GM21825 (cell line): ENCODE measurements at regions not wholly inside any gene's neighbourhood (a gene's known extent, or its start where the extent isn't known, plus 50 kb on each side); places are given as distances from the start of the nearest gene placed in this dataset.

Experiments used
- ATAC-seq: cut with Tn5 transposase; IDR thresholded peaks from one replicate; pipeline ENCODE4 v1.9.1; 2021; ENCODE audit warnings: mild to moderate bottlenecking, moderate library complexity; ENCODE audit not compliant: unreplicated experiment

GRCh38 chr2:220451438-220451837 lies 824.0 kb downstream of the SLC4A3 start:
- ATAC-seq = no peak

GRCh38 chr2:220452561-220452960 lies 825.1 kb downstream of the SLC4A3 start:
- no peak for ATAC-seq

GRCh38 chr2:220455351-220455990 lies 828.0 kb downstream of the SLC4A3 start:
- no peak for ATAC-seq

- no peak for ATAC-seq
Measured at GRCh38 chr2:220458051-220458450, 830.6 kb downstream of the SLC4A3 start.

- no peak for ATAC-seq
Measured at GRCh38 chr2:220460257-220460985, 833.0 kb downstream of the SLC4A3 start.

- no peak for ATAC-seq
Measured at GRCh38 chr2:220463876-220464275, 836.4 kb downstream of the SLC4A3 start.

- ATAC-seq = no peak
Measured at GRCh38 chr2:220465700-220466099, 838.3 kb downstream of the SLC4A3 start.

GRCh38 chr2:220466251-220466691 lies 838.8 kb downstream of the SLC4A3 start:
- no peak for ATAC-seq

GRCh38 chr2:220469201-220469600 lies 841.8 kb downstream of the SLC4A3 start:
- ATAC-seq = no peak

GRCh38 chr2:220473611-220474010 lies 846.2 kb downstream of the SLC4A3 start:
- ATAC-seq = no peak

GRCh38 chr2:220476877-220477276 lies 849.4 kb downstream of the SLC4A3 start:
- ATAC-seq = no peak

GRCh38 chr2:220478305-220479058 lies 851.1 kb downstream of the SLC4A3 start:
- no peak for ATAC-seq

GRCh38 chr2:220482716-220483115 lies 855.3 kb downstream of the SLC4A3 start:
- ATAC-seq = no peak

GRCh38 chr2:220489121-220489520 lies 861.7 kb downstream of the SLC4A3 start:
- ATAC-seq = no peak

GRCh38 chr2:220491670-220492069 lies 864.2 kb downstream of the SLC4A3 start:
- no peak for ATAC-seq

- no peak for ATAC-seq
Measured at GRCh38 chr2:220493871-220494525, 866.6 kb downstream of the SLC4A3 start.

- ATAC-seq = no peak
Measured at GRCh38 chr2:220496513-220496912, 869.1 kb downstream of the SLC4A3 start.

GRCh38 chr2:220499225-220499624 lies 871.8 kb downstream of the SLC4A3 start:
- no peak for ATAC-seq

GRCh38 chr2:220502539-220502938 lies 875.1 kb downstream of the SLC4A3 start:
- ATAC-seq = no peak

- no peak for ATAC-seq
Measured at GRCh38 chr2:220503431-220503830, 876.0 kb downstream of the SLC4A3 start.

GRCh38 chr2:220504938-220505503 lies 877.6 kb downstream of the SLC4A3 start:
- no peak for ATAC-seq
